GM19467 (cell line): ENCODE measurements at regions not wholly inside any gene's neighbourhood (a gene's known extent, or its start where the extent isn't known, plus 50 kb on each side); places are given as distances from the start of the nearest gene placed in this dataset.

ENCODE experiments used
- ATAC-seq: cut with Tn5 transposase; IDR thresholded peaks from one replicate; pipeline ENCODE4 v1.9.1; 2021; ENCODE audit warnings: mild to moderate bottlenecking, moderate library complexity; ENCODE audit not compliant: unreplicated experiment

DNA sequence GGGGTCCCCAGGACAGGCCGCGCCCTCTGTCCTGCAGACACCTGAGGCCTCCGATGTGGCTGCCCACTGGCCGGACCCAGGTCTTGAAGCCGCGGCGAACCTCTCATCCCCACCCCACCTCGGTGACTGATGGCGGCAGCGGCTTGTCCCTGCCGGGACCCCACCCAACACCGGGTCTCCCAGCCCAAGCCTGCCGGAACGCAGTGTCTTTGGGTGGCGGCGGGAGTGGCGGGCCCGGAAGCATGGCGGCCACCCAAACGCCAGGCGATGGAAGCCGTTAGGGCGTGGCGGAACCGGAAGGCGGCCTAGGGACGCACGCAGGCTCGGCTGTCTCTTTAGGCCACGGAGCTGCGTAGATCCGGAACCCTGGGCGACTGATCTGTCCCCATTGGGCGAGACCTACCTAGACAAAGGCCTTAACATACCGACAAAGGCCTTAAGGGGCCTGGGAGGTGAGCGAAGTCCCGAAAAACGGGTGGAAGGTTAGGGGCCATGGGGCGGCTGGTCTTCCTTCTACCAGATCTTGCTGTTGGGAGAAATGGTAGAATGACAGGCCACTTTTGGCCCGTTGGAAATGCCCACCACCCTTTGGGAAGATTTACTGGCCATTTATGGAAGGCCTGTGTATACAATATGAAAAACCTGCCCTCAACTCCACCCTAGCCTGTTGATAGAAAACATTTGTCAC, 94.6 kb upstream of the SMC2 start:
- no peak for ATAC-seq

GRCh38 chr9:104009826-104010225, 84.3 kb upstream of the SMC2 start:
- ATAC-seq, result no peak

DNA sequence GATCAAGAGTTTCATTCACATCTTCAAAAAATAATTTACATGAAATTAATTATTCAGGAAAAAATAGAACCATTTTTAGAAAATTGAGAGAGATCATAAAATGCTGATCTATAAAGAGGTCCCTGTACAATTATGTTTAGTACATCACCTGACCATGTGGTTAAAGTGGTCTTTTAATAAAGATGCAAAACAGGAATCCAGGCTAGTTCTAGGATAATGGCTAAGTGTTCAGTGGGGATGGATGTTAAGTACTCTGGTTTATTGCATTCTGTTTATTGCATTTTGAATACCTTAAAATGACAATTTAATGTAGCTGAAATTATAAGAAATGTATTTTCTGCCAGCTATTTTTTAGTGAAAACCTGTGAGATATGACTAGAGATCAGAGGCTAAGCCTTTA, 72.0 kb upstream of the SMC2 start:
- ATAC-seq, result no peak

DNA sequence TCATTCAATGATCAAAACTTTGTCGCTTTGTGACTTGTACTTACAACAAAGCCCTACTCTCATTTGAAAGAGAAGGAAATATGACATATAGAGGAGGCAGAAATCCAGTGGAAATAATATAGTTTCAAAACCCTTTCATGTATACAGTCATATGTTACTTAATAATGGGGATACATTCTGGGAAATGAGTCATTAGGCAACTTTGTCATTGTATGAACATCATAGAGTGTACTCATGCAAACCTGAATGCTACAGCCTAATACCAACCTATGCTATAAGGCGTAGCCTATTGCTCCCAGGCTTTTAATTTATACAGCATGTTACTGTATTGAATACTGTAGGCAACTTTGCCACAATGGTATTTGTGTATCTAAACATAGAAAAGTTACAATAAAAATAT, 69.0 kb upstream of the SMC2 start:
- no peak for ATAC-seq

DNA sequence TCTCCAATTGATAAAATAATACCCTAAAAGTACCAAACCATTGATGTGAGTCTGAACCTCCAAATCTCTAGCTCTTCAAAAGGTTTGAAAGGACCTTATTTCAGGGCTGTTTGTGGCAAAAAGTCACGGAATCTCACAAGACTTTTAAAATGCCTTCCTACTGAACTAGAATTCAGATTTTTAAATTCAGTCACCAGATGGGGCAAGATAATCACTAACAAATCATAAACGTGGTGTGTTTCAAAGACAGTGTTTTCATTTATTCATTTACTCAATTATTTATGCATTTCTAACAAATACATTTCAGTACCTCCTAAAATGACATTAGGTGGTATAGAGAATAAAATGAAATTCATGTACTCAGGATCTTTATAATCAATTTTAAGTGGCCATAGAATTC, 68.2 kb upstream of the SMC2 start:
- no peak for ATAC-seq

DNA sequence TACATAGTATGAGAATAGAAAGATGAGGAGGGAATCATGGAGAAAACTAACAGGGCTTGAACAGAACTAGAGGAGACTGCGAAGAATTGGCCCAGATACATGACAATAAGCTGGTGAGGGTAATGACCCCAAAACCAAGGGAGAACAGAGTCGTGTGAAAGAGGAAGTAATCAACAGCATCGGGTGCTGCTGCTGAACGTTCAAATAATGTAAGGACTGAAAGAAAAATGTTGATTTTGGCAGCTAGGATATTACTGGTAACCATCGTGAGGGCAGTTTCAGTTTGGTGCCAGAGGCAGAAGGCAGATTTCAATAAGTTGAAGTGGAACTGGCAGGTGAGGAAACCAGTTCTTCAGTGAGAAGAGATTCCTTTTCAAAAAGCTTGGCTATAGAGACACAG, 66.8 kb upstream of the SMC2 start:
- peak; percentile 66 for ATAC-seq

DNA sequence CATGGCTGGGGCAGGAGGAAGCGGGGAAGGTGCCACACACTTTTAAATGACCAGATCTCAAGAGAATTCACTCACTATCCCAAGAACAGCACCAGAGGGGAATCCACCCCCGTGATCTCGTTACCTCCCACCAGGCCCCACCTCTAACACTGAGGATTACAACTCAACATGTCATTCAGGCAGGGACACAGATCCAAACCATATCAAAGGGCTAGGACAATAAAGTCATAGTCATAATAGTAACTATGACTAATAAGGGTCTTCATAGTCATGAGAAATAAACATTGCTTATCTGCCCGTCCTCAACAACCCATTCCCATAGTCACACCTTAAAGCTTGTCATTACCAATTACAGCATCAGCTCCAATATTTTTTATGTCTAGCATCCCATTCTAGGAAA, 65.3 kb upstream of the SMC2 start:
- no peak for ATAC-seq
